ENCODE measurements at regions not wholly inside any gene's neighbourhood (a gene's known extent, or its start where the extent isn't known, plus 50 kb on each side); places are given as distances from the start of the nearest gene placed in this dataset.

DNA sequence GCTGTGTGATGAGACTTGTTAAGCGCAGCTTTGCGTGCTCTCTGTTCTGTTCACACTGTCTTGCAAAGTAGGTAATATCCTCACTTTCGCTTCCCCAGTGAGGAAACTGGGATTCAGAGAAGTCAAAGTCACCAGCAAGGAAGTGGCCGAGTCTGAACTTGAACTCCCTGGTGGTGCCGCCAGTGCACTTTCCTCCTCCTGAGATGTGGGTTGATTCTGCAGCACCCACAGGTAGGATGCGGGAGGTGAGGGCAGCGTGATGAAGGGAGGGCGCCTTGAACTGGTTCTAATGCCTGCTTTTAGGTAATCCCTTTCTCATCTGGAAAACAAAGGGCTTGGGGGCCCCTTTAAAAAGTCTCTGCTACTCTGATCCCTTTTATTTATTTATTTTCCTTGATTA lies 54.9 kb upstream of the IGF1 start:
- WGBS = 86% methylated on average over 8 of the region's 8 CpGs
- H3K4me3 ChIP-seq = no peak overlapping the region
- TF ChIP-seq POLR2AphosphoS5 (IDR thresholded peaks at IDR 0.05) (no peak), POLR2A (IDR thresholded peaks at IDR 0.05; ENCODE audit: low read depth) (no peak), EP300 (IDR thresholded peaks at IDR 0.05) (no peak)
- TF ChIP-seq, protein P1, sequence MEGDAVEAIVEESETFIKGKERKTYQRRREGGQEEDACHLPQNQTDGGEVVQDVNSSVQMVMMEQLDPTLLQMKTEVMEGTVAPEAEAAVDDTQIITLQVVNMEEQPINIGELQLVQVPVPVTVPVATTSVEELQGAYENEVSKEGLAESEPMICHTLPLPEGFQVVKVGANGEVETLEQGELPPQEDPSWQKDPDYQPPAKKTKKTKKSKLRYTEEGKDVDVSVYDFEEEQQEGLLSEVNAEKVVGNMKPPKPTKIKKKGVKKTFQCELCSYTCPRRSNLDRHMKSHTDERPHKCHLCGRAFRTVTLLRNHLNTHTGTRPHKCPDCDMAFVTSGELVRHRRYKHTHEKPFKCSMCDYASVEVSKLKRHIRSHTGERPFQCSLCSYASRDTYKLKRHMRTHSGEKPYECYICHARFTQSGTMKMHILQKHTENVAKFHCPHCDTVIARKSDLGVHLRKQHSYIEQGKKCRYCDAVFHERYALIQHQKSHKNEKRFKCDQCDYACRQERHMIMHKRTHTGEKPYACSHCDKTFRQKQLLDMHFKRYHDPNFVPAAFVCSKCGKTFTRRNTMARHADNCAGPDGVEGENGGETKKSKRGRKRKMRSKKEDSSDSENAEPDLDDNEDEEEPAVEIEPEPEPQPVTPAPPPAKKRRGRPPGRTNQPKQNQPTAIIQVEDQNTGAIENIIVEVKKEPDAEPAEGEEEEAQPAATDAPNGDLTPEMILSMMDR (IDR thresholded peaks at IDR 0.05) = no peak
- no peaks in the 10 kb centered on the region for H3K36me3 ChIP-seq
- no peak overlapping the region for H3K27ac ChIP-seq (replicated peaks in 1 of 4)
- no peak for DNase-seq (ENCODE audit: extremely low spot score)
- no peaks in the 10 kb centered on the region for H3K9me3 ChIP-seq
- no peaks in the 10 kb centered on the region for H3K4me1 ChIP-seq
- intact Hi-C loops (cut with DNase I) = no loop called here
- H3K27me3 ChIP-seq = peaks cover 0 to 7% (median 0%) of the 10 kb centered on the region in 4 donors

DNA sequence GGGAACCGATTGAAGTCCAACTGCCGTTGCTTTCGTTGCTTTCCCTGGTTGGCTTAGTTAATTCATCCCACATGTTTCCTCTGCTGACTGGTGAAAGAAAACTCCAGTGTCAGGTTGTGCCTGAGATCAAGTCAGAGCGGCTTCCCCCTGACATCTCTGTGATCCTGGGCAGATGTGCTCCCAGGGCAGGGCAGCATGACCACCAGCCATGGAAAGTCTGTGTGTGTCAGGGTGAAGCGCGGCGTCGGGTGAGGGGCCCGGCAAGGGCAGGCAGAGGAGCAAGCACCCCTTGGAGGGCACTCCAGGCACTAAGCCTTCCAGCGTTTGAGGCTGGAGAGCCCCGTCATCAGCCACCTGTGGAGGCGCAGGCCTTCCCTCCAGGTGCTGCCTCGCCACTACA lies 54.5 kb upstream of the IGF1 start:
- 66% methylated on average over 12 of the region's 13 CpGs for WGBS
- TF ChIP-seq, protein P1 (IDR thresholded peaks at IDR 0.05) = no peak
- TF ChIP-seq POLR2A (IDR thresholded peaks at IDR 0.05; ENCODE audit: low read depth) (no peak), EP300 (IDR thresholded peaks at IDR 0.05) (no peak), POLR2AphosphoS5 (IDR thresholded peaks at IDR 0.05) (no peak)
- no peaks in the 10 kb centered on the region for H3K4me1 ChIP-seq
- intact Hi-C loops (cut with DNase I) = no loop called here
- no peak overlapping the region for H3K4me3 ChIP-seq
- no peak for DNase-seq (ENCODE audit: extremely low spot score)
- no peaks in the 10 kb centered on the region for H3K36me3 ChIP-seq
- no peak overlapping the region for H3K27ac ChIP-seq (replicated peaks in 1 of 4)
- H3K27me3 ChIP-seq = peaks cover 0 to 7% (median 0%) of the 10 kb centered on the region in 4 donors
- H3K9me3 ChIP-seq = no peaks in the 10 kb centered on the region

DNA sequence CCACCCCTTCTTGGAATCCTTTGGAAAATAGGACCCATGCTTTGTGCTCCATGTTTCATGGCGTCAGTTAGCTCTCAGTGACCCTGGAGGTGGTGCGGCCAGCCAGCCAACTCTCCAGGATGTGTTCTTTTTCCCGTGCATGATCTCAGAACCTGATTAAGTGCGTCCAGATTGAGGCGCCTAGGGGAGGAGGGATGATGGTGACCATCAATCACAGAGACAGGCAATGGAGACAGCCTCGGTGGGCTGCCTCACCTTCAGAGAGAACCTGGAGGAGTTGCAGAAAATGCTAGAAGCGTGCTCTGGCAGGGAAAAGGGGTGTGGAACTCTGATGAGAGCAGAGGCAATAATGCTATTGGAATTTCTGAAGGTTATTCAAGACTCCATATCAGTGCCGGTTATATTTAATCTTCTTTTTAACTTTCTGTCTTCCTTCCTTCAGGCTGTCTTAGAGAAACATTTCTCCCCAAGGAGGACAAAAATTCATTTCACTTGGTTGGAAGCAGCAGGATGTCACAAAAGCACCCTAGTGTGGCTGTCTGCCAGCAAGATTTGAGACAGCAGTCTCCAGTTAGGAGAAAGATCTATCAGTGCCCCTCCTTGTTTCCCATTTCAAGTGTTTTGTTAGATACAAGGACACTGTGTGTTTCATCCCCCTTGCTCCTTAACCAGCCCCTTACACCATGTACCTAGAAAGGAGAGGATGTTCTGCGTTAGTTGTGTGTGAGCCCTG lies 53.3 kb upstream of the IGF1 start:
- intact Hi-C loops (cut with DNase I) = no loop called here
- H3K36me3 ChIP-seq = no peaks in the 10 kb centered on the region

More for the DNA sequence above, 53.3 kb upstream of the IGF1 start:
- no peaks in the 10 kb centered on the region for H3K9me3 ChIP-seq
- WGBS = 74% methylated on average over 9 of the region's 9 CpGs
- H3K27ac ChIP-seq (replicated peaks in 1 of 4) = no peak overlapping the region
- no peaks in the 10 kb centered on the region for H3K4me1 ChIP-seq
- TF ChIP-seq EP300 (IDR thresholded peaks at IDR 0.05) (no peak), POLR2AphosphoS5 (IDR thresholded peaks at IDR 0.05) (no peak), POLR2A (IDR thresholded peaks at IDR 0.05; ENCODE audit: low read depth) (no peak)
- TF ChIP-seq, protein P1 (IDR thresholded peaks at IDR 0.05) = no peak
- H3K27me3 ChIP-seq = peaks cover 0 to 7% (median 0%) of the 10 kb centered on the region in 4 donors
- no peak overlapping the region for H3K4me3 ChIP-seq
- DNase-seq (ENCODE audit: extremely low spot score) = no peak
